ENCODE measurements at regions not wholly inside any gene's neighbourhood (a gene's known extent, or its start where the extent isn't known, plus 50 kb on each side); places are given as distances from the start of the nearest gene placed in this dataset.
"Not testable (repeated sequence)": the region's sequence is repeated elsewhere in the genome, so short reads cannot be mapped to it uniquely, and the experiment has no call there.

GRCh38 chr1:213711833-213712490, 275.8 kb upstream of the PROX1 start:
- not testable (repeated sequence) for TF ChIP-seq TAF1 (IDR thresholded peaks at IDR 0.05; ENCODE audit: borderline replicate concordance, low read depth, low read length); POLR2AphosphoS5 (IDR thresholded peaks at IDR 0.05; ENCODE audit: low read depth, low read length); POLR2A (IDR thresholded peaks at IDR 0.05; ENCODE audit: low read depth, low read length)

Measured in GM12892 (cell line).